CD14-positive monocyte (primary cell): ENCODE measurements at regions not wholly inside any gene's neighbourhood (a gene's known extent, or its start where the extent isn't known, plus 50 kb on each side); places are given as distances from the start of the nearest gene placed in this dataset.

Experiments used
- DNase-seq, 3 donors: peaks; one replicate each; pipeline ENCODE4 v3.0.0-alpha.2; 2011 to 2022
- H2AFZ ChIP-seq: 2 replicates; pipeline ENCODE4 v1.6.0; 2012; ENCODE audit warnings: mild to moderate bottlenecking, low read depth, low read length, inconsistent platforms; ENCODE audit not compliant: insufficient read depth, poor library complexity, severe bottlenecking
- H3K27ac ChIP-seq, 2 donors: 1 replicate in 1 of 2; 2 replicates in 1 of 2; pipeline ENCODE4 v1.5.1; 2012 to 2013; ENCODE audit warnings: low read length in 2 of 2, control low read depth in 1 of 2, inconsistent platforms in 1 of 2, low read depth in 1 of 2, mild to moderate bottlenecking in 1 of 2
- H3K27me3 ChIP-seq, 2 donors: one replicate each; pipeline versions ENCODE4 v1.6.0 to v1.6.1; 2011 to 2013; ENCODE audit warnings: low read length in 2 of 2; ENCODE audit not compliant: control insufficient read depth in 2 of 2, insufficient read depth in 2 of 2
- H3K36me3 ChIP-seq, 2 donors: replicated peaks in 1 of 2; 1 replicate in 1 of 2; 2 replicates in 1 of 2; pipeline versions ENCODE4 v1.5.1 to v1.6.1; 2012 to 2013; ENCODE audit warnings: low read length in 2 of 2, control low read depth in 1 of 2, inconsistent platforms in 1 of 2, mild to moderate bottlenecking in 1 of 2; ENCODE audit not compliant: insufficient read depth in 2 of 2, control insufficient read depth in 1 of 2
- H3K4me1 ChIP-seq, 2 donors: 1 replicate in 1 of 2; 2 replicates in 1 of 2; pipeline versions ENCODE4 v1.5.1 to v1.6.1; 2012 to 2013; ENCODE audit warnings: low read length in 2 of 2, control low read depth in 1 of 2, inconsistent platforms in 1 of 2, mild to moderate bottlenecking in 1 of 2, moderate library complexity in 1 of 2; ENCODE audit not compliant: insufficient read depth in 2 of 2, control insufficient read depth in 1 of 2
- H3K4me2 ChIP-seq: replicated peaks from 2 replicates; pipeline ENCODE3; 2012; ENCODE audit warnings: low read length, moderate library complexity, mild to moderate bottlenecking; ENCODE audit not compliant: poor library complexity, severe bottlenecking; ENCODE audit errors: extremely low read depth
- H3K4me3 ChIP-seq, 3 experiments: fragments of 200-600 bp in 1 of 3; sonication (generic) in 1 of 3; replicated peaks in 1 of 3; 1 replicate in 2 of 3; 2 replicates in 1 of 3; pipeline ENCODE4 v1.5.1; 2011 to 2013; ENCODE audit warnings: low read length in 3 of 3, mild to moderate bottlenecking in 3 of 3, control low read depth in 2 of 3, low read depth in 2 of 3, inconsistent platforms in 1 of 3, moderate library complexity in 1 of 3
- H3K79me2 ChIP-seq: 2 replicates; pipeline ENCODE4 v1.6.0; 2012; ENCODE audit warnings: mild to moderate bottlenecking, control low read depth, inconsistent platforms, low read length, moderate library complexity; ENCODE audit not compliant: insufficient read depth
- H3K9ac ChIP-seq: 2 replicates; pipeline ENCODE4 v1.6.0; 2017; ENCODE audit warnings: low read length, mild to moderate bottlenecking; ENCODE audit not compliant: insufficient read depth, poor library complexity, severe bottlenecking
- H3K9me3 ChIP-seq, 2 donors: replicated peaks in 1 of 2; 1 replicate in 1 of 2; 2 replicates in 1 of 2; pipeline versions ENCODE4 v1.5.1 to v1.6.1; 2012 to 2013; ENCODE audit warnings: low read length in 2 of 2, control low read depth in 1 of 2; ENCODE audit not compliant: control insufficient read depth in 1 of 2, insufficient read depth in 1 of 2
- H4K20me1 ChIP-seq: 2 replicates; pipeline ENCODE4 v1.6.0; 2012; ENCODE audit warnings: mild to moderate bottlenecking, low read length, control low read depth, moderate library complexity; ENCODE audit not compliant: insufficient read depth
- H3K27ac Mint-ChIP-seq, 7 donors: one replicate each; pipeline ENCODE4 v1.8.0; 2020; ENCODE audit warnings: mild to moderate bottlenecking in 7 of 7, mixed read lengths in 7 of 7, moderate library complexity in 6 of 7, inconsistent platforms in 2 of 7
- H3K27me3 Mint-ChIP-seq, 3 donors: one replicate each; pipeline ENCODE4 v1.8.0; 2021 to 2022; ENCODE audit warnings: low read depth in 3 of 3, mild to moderate bottlenecking in 3 of 3, mixed read lengths in 3 of 3, moderate library complexity in 3 of 3, inconsistent platforms in 1 of 3
- H3K36me3 Mint-ChIP-seq, 2 donors: one replicate each; pipeline ENCODE4 v1.8.0; 2020; ENCODE audit warnings: mixed read lengths in 2 of 2, inconsistent platforms in 1 of 2, mild to moderate bottlenecking in 1 of 2
- H3K4me1 Mint-ChIP-seq: one replicate; pipeline ENCODE4 v1.8.0; 2020; ENCODE audit warnings: mild to moderate bottlenecking, mixed read lengths
- H3K4me3 Mint-ChIP-seq, 2 donors: one replicate each; pipeline ENCODE4 v1.8.0; 2020; ENCODE audit warnings: mild to moderate bottlenecking in 2 of 2, mixed read lengths in 2 of 2, moderate library complexity in 1 of 2
- H3K9me3 Mint-ChIP-seq, 7 donors: one replicate each; pipeline ENCODE4 v1.8.0; 2020 to 2022; ENCODE audit warnings: mixed read lengths in 7 of 7, mild to moderate bottlenecking in 6 of 7, moderate library complexity in 6 of 7, inconsistent platforms in 2 of 7
- WGBS: methylation state at CpG from one replicate; pipeline ENCODE4 v1.1.5; 2013; ENCODE audit warnings: missing lambda C conversion rate; ENCODE audit not compliant: insufficient coverage; 5-methylcytosine and 5-hydroxymethylcytosine counted together
- intact Hi-C, 2 donors: fragments of 100-400 bp; cut with micrococcal nuclease; formaldehyde crosslinking; loops; one replicate each; pipeline versions ENCODE4 v1.15.0 to v1.15.1; 2023
- TF ChIP-seq, protein P1 (sequence below): fragments of 200-600 bp; IDR thresholded peaks from one replicate; pipeline ENCODE4 v1.8.0; 2022; ENCODE audit warnings: antibody characterized with exemption, mild to moderate bottlenecking

DNA sequence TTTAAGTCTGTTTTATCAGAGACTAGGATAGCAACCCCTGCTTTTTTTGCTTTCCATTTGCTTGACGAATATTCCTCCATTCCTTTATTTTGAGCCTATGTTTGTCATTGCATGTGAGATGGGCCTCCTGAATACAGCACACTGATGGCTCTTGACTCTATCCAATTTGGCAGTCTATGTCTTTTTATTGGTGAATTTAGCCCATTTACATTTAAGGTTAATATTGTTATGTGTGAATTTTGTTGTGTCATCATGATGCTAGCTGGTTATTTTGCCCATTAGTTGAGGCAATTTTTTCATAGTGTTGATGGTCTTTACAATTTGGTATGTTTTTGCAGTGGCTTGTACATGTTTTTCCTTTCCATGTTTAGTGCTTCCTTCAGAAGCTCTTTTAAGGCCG lies 50.7 kb upstream of the PDE4B start:
- no peak overlapping the region for H3K27ac ChIP-seq
- H3K9ac ChIP-seq, result no peak overlapping the region
- no peak overlapping the region for H2AFZ ChIP-seq
- TF ChIP-seq, protein P1, sequence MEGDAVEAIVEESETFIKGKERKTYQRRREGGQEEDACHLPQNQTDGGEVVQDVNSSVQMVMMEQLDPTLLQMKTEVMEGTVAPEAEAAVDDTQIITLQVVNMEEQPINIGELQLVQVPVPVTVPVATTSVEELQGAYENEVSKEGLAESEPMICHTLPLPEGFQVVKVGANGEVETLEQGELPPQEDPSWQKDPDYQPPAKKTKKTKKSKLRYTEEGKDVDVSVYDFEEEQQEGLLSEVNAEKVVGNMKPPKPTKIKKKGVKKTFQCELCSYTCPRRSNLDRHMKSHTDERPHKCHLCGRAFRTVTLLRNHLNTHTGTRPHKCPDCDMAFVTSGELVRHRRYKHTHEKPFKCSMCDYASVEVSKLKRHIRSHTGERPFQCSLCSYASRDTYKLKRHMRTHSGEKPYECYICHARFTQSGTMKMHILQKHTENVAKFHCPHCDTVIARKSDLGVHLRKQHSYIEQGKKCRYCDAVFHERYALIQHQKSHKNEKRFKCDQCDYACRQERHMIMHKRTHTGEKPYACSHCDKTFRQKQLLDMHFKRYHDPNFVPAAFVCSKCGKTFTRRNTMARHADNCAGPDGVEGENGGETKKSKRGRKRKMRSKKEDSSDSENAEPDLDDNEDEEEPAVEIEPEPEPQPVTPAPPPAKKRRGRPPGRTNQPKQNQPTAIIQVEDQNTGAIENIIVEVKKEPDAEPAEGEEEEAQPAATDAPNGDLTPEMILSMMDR, result no peak
- H3K27ac Mint-ChIP-seq, result no peak overlapping the region
- intact Hi-C loops, result no loop called here
- H3K27me3 ChIP-seq, result no peaks in the 10 kb centered on the region
- H3K4me3 ChIP-seq, result no peak overlapping the region
- peaks cover 0 to 2% (median 0%) of the 10 kb centered on the region in 3 donors for H3K27me3 Mint-ChIP-seq
- H3K4me3 Mint-ChIP-seq, result no peak overlapping the region
- H3K4me2 ChIP-seq, result no peak overlapping the region
- no peaks in the 10 kb centered on the region for H3K4me1 ChIP-seq
- H3K36me3 Mint-ChIP-seq, result no peaks in the 10 kb centered on the region
- no peaks in the 10 kb centered on the region for H4K20me1 ChIP-seq
- H3K9me3 ChIP-seq, result peaks cover 19 to 31% of the 10 kb centered on the region in 2 donors
- H3K36me3 ChIP-seq, result no peaks in the 10 kb centered on the region
- WGBS, result no CpG with 5 or more reads among the region's 2 CpGs
- DNase-seq, result no peak
- H3K79me2 ChIP-seq, result no peaks in the 10 kb centered on the region
- H3K9me3 Mint-ChIP-seq, result peaks cover 20 to 46% (median 29%) of the 10 kb centered on the region in 7 donors
- no peaks in the 10 kb centered on the region for H3K4me1 Mint-ChIP-seq
